NB4 (cell line): ENCODE measurements at regions not wholly inside any gene's neighbourhood (a gene's known extent, or its start where the extent isn't known, plus 50 kb on each side); places are given as distances from the start of the nearest gene placed in this dataset.

ENCODE experiments used
- DNase-seq: peaks from one replicate; pipeline ENCODE4 v3.0.0; 2010; ENCODE audit warnings: low read depth
- H3K4me3 ChIP-seq: one replicate; pipeline ENCODE4 v1.5.1; 2011; ENCODE audit warnings: mild to moderate bottlenecking, low read depth, low read length, moderate library complexity
- CTCF ChIP-seq: IDR thresholded peaks from one replicate; pipeline ENCODE4 v1.5.1; 2012; ENCODE audit warnings: low read depth, low read length
- MYC ChIP-seq: IDR thresholded peaks from 2 replicates; pipeline ENCODE4 v1.6.1; 2011; ENCODE audit warnings: low read depth, low read length
- POLR2A ChIP-seq: IDR thresholded peaks from 2 replicates; pipeline ENCODE4 v1.6.1; 2011; ENCODE audit warnings: mild to moderate bottlenecking; ENCODE audit not compliant: insufficient read length; ENCODE audit errors: extremely low read depth
- TF ChIP-seq, protein P1 (sequence below): IDR thresholded peaks from 2 replicates; pipeline ENCODE4 v1.6.1; 2011; ENCODE audit warnings: low read depth, low read length

- DNase-seq = no peak
- no peak overlapping the region for H3K4me3 ChIP-seq
- no peak for TF ChIP-seq CTCF
- no peak for TF ChIP-seq POLR2A
- TF ChIP-seq, protein P1, sequence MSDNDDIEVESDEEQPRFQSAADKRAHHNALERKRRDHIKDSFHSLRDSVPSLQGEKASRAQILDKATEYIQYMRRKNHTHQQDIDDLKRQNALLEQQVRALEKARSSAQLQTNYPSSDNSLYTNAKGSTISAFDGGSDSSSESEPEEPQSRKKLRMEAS = no peak
- TF ChIP-seq MYC = no peak
These were observed 98.9 kb downstream of the BCOR start for GRCh38 chrX:39998636-39999406.
